Renal pelvis (tissue), 1 donor: ENCODE measurements at regions not wholly inside any gene's neighbourhood (a gene's known extent, or its start where the extent isn't known, plus 50 kb on each side); places are given as distances from the start of the nearest gene placed in this dataset.

Source experiments
- DNase-seq: peaks from one replicate; pipeline ENCODE4 v3.0.0-alpha.2; 2013

DNA sequence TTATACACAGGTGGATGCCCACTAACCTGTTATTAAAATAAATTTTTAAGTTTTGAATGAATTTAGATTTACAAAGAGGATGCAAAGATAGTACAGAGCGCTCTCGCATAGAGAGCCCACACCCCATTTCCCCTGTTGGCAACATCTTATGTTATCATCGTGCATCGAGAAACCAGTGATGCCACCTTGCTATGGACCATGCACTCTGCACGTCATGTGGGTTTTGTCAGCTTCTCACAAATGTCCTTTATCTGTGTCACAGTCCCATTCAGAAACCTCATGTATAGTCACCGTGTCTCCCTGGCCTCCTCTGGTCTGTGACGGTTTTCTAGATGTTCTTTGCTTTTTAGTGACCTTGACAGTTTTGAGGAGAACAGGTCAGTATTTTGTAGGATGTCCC lies 60.0 kb downstream of the ING1 start:
- no peak for DNase-seq

- no peak for DNase-seq
Measured at GRCh38 chr13:110774051-110774450, 60.6 kb downstream of the ING1 start.

DNA sequence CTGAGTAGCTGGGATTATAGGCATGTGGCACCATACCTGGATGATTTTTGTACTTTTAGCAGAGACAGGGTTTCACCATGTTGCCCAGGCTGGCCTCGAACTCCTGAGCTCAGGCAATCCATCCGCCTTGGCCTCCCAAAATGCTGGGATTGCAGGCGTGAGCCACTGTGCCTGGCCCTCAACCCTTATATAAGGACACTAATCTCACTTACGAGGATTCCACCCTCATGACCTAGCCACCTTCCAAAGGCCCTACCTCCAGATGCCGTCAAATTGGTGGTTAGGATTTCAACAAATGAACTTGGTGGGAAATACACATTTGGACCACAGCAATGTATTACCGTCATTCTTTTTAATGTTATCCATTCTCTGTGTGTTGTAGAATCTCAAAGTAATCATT lies 61.0 kb downstream of the ING1 start:
- no peak for DNase-seq

DNA sequence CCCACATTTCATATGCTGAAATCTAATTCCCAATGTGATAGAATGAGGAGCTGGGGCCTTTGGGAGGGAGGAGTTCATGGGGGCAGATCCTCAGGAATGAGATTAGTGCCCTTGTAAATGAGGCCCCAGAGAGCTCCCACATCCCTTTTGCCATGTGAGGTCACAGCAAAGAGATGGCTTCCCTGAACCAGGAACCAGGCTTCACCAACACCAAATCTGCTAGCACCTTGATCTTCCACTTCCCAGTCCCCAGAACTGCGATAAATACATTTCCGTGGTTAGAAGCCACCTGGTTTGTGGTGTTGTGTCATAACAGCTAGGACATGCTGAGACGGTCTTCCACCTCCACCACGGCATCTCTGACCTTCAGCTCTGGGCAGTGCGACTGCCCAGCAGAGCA lies 62.1 kb downstream of the ING1 start:
- DNase-seq = no peak

DNA sequence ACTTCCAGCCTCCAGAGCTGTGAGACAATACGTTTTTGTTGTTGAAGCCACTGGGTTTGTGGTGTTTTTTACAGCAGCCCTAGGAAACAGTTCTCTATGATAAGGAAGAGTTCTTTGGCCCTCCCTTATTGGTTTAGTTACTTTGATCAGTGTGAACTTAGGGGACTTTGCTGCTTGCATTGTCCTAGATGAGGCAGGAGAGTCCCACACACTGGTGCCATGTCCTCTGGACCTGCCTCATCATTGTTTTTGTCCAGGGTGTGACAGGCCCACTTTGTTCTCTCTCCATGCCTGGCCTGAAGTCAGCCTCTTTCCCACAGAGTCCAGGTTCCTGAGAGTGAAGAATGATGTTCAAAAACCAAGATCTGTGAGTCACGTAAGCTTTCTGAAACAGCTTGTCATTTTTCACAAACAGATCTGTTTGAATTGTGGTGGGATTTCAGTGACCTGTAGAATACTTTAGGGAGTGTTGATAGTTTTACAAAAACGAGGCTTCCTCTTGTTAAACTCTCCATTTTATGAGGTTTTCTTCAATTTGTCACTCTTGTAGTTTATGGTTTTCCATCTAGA lies 63.8 kb downstream of the ING1 start:
- no peak for DNase-seq

GRCh38 chr13:110779022-110779421 lies 65.5 kb downstream of the ING1 start:
- DNase-seq = no peak

- no peak for DNase-seq
Measured at GRCh38 chr13:110780422-110780821, 66.9 kb downstream of the ING1 start.

DNA sequence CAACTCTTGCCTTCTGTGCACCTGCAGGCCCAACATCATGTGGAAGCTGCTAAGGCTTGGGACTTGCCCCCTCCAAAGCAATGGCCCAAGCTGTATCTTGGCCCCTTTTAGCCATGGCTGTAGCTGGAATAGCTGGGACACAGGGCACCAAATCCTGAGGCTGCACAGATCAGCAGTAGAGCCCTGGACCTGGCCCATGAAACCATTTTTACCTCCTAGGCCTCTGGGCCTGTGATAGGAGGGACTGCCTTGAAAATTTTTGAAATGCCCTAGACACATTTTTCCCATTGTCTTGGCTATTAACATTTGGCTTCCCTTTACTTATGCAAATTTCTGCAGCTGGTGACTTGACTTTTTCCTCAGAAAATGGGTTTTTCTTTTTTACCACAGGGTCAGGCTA lies 68.7 kb downstream of the ING1 start:
- no peak for DNase-seq

GRCh38 chr13:110784704-110785103 lies 71.2 kb downstream of the ING1 start:
- no peak for DNase-seq

- no peak for DNase-seq
Measured at GRCh38 chr13:110788778-110789177, 75.3 kb downstream of the ING1 start.

- DNase-seq = no peak
Measured at GRCh38 chr13:110789871-110790270, 76.4 kb downstream of the ING1 start.

DNA sequence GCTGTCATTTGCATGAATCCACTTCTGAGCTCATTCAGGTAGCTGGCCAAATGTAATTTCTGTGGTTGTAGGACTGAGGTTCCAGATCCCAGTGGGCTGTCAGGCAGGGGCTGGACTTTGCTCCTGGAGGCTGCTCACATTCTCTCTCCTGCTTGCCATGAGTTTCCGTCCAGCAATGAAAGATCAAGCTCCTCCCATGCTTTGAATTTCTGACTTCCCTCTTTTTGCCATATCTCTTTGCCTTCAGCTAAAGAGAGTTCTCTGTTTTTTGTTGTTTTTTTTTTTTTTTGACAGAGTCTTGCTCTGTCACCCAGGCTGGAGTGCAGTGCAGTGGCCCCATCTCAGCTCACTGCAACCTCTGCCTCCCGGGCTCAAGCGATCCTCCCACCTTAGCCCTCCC lies 76.9 kb downstream of the ING1 start:
- DNase-seq = no peak

GRCh38 chr13:110794209-110794608 lies 80.7 kb downstream of the ING1 start:
- no peak for DNase-seq

- no peak for DNase-seq
Measured at GRCh38 chr13:110797230-110797877, 83.9 kb downstream of the ING1 start.

DNA sequence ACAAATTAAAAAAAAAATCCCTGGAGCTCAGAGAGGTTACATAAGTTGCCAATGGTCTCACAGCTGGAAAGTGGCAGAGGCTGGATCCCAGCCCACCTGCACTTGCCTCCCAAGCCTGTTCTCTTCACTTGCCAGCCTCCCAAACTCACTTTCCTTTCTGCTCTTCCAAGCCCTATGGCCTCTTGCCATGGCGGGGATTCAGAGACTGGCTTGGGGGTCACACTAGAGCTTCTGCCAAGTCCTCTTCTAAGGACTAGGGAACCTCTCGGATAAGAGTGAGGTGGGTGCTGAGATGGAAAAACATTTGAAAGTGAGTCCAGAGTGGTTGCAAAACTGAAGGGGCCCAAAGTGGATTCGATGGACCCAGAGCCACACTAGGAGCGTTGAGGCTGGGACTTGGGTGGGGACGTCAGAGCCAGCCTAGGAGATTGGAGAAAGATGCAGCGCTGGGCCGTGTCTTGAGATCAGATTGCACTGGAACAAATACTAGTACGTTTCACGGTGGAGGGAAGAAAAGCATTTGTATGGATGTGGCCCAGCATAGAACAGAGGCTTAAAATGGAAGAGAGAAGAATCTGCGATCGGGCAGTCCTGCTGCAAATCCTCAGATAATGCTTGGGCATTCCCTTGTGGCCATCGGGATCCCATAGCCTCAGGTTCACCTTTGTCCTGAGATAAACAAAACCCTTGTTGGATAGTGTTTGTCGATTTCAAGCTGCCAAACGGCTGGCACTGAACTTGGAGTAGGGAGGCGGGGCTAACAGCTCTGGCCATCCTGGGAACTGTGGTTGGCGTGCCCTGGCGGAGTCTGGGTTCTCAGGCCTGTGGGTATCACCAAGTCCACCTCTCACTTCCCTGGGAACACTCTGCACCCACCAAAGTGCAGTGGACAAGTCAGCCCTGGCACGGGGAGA lies 84.8 kb downstream of the ING1 start:
- no peak for DNase-seq

- peak; percentile 68 for DNase-seq
Measured at GRCh38 chr13:110799246-110800236, 86.0 kb downstream of the ING1 start.

DNA sequence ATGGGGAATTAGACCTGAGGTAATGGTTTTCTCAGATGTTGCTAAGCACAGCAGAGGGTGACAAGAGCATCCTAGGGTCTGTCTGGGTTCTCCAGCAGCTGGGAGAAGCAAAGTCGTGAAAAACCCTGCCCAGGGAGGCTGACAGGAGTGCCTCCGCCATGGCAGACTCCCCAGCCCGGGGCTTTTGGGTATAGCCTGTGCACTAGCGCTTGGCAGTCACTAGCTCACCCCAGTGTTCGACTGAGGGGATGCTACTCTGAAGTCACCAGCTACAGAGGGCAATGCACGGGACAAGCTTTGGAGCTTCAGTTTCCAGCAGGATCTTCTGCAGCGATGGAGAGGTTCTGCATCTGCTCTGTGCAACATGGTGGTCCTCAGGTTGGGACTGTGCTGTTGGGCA lies 87.5 kb downstream of the ING1 start:
- DNase-seq = no peak

- no peak for DNase-seq
Measured at GRCh38 chr13:110802260-110802659, 88.8 kb downstream of the ING1 start.

DNA sequence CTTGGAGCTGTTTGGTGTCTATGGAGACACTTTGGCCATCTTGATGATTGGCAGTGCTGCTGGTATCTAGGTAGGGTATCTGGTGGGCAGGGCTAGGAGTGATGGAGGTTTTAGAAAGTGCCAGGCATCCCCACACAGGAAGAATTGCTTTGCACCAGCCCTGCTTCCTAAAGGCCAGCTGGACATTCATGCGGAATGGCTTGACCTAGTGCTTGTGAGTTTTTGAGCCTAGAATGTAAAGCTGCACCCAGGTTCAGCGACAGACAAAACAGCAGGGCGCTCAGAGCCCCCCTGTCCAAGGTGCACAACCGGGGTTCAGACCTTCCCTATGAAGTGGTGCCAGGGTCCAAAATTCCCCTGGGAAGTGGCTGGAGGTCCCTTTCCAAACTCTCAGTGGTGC lies 93.1 kb downstream of the ING1 start:
- DNase-seq = no peak

DNA sequence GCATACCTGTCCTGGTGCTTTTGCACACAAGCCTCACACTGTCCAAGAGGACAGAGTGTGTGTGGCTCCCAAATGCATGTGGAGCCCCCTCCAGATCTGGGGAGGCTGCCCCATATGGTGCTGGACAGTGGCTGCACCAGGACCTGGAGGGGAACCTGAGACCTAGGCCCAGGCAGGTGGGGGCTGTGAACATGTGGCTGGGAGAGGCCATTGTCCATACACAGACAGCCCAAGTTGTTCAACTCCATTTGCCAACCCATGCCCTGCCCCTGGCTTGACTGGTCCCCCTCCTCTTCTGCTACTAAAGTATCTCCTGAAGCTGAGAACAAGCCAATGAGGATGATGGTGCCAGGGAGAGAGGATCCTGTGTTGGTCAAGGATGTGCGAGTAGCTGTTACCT lies 94.0 kb downstream of the ING1 start:
- DNase-seq = no peak

- DNase-seq = no peak
Measured at GRCh38 chr13:110808138-110808537, 94.6 kb downstream of the ING1 start.
